ENCODE measurements at regions not wholly inside any gene's neighbourhood (a gene's known extent, or its start where the extent isn't known, plus 50 kb on each side); places are given as distances from the start of the nearest gene placed in this dataset.

- no peak for DNase-seq (ENCODE audit: low read depth, low spot score)
- H3K4me3 ChIP-seq (ENCODE audit: low read depth, low read length), result no peak overlapping the region
- TF ChIP-seq, protein P1, sequence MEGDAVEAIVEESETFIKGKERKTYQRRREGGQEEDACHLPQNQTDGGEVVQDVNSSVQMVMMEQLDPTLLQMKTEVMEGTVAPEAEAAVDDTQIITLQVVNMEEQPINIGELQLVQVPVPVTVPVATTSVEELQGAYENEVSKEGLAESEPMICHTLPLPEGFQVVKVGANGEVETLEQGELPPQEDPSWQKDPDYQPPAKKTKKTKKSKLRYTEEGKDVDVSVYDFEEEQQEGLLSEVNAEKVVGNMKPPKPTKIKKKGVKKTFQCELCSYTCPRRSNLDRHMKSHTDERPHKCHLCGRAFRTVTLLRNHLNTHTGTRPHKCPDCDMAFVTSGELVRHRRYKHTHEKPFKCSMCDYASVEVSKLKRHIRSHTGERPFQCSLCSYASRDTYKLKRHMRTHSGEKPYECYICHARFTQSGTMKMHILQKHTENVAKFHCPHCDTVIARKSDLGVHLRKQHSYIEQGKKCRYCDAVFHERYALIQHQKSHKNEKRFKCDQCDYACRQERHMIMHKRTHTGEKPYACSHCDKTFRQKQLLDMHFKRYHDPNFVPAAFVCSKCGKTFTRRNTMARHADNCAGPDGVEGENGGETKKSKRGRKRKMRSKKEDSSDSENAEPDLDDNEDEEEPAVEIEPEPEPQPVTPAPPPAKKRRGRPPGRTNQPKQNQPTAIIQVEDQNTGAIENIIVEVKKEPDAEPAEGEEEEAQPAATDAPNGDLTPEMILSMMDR (IDR thresholded peaks at IDR 0.05; ENCODE audit: insufficient read depth, low read length, missing control alignments), result no peak
- CTCF ChIA-PET, result no interaction called here
- POLR2A ChIA-PET, result no interaction called here
These were observed 504.3 kb upstream of the PCDH15 start for GRCh38 chr10:55305285-55305684.

- ChIA-PET CTCF (no interaction called here), POLR2A (no interaction called here)
- no peak overlapping the region for H3K4me3 ChIP-seq (ENCODE audit: low read depth, low read length)
- no peak for DNase-seq (ENCODE audit: low read depth, low spot score)
- TF ChIP-seq, protein P1 (IDR thresholded peaks at IDR 0.05; ENCODE audit: insufficient read depth, low read length, missing control alignments), result no peak
These were observed 486.3 kb upstream of the PCDH15 start for GRCh38 chr10:55287346-55287745.

- CTCF ChIA-PET, result no interaction called here
- DNase-seq (ENCODE audit: low read depth, low spot score), result no peak
- POLR2A ChIA-PET, result no interaction called here
- H3K4me3 ChIP-seq (ENCODE audit: low read depth, low read length), result no peak overlapping the region
- TF ChIP-seq, protein P1 (IDR thresholded peaks at IDR 0.05; ENCODE audit: insufficient read depth, low read length, missing control alignments), result no peak
These were observed 482.0 kb upstream of the PCDH15 start for GRCh38 chr10:55283031-55283430.

DNA sequence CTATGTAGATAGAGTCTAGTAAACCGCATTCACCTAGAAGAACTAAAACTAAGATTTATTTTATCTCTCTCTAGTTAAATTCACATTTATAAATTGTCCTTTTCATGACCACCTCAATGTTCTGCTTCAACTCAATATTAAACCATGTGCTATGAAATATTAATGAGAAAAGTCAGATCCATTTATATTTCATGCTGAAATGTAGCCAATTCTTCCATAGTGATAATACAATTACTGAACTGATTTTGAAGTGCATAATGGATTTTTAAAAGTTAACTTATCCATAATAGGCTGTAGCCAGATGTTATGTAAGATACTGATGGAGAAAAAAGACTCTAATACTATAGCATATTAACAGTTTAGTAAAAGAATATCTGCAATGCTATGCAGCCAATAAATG lies 479.7 kb upstream of the PCDH15 start:
- ChIA-PET CTCF (no interaction called here), POLR2A (no interaction called here)
- TF ChIP-seq, protein P1 (IDR thresholded peaks at IDR 0.05; ENCODE audit: insufficient read depth, low read length, missing control alignments), result no peak

GRCh38 chr10:55277549-55277948 lies 476.5 kb upstream of the PCDH15 start:
- TF ChIP-seq, protein P1 (IDR thresholded peaks at IDR 0.05; ENCODE audit: insufficient read depth, low read length, missing control alignments), result no peak
- CTCF ChIA-PET, result no interaction called here
- no peak for DNase-seq (ENCODE audit: low read depth, low spot score)
- no peak overlapping the region for H3K4me3 ChIP-seq (ENCODE audit: low read depth, low read length)
- POLR2A ChIA-PET, result no interaction called here

More for the DNA sequence above, 479.7 kb upstream of the PCDH15 start:
- H3K4me3 ChIP-seq (ENCODE audit: low read depth, low read length), result no peak overlapping the region
- no peak for DNase-seq (ENCODE audit: low read depth, low spot score)

- no peak for DNase-seq (ENCODE audit: low read depth, low spot score)
- POLR2A ChIA-PET, result no interaction called here
- H3K4me3 ChIP-seq (ENCODE audit: low read depth, low read length), result no peak overlapping the region
- CTCF ChIA-PET, result no interaction called here
- TF ChIP-seq, protein P1 (IDR thresholded peaks at IDR 0.05; ENCODE audit: insufficient read depth, low read length, missing control alignments), result no peak
These were observed 473.3 kb upstream of the PCDH15 start for GRCh38 chr10:55274367-55274766.

Measured in AG04449 (cell line).